HepG2 (cell line): ENCODE measurements at regions not wholly inside any gene's neighbourhood (a gene's known extent, or its start where the extent isn't known, plus 50 kb on each side); places are given as distances from the start of the nearest gene placed in this dataset.

Source experiments
- ATAC-seq: fragments of 200-7000 bp; cut with Tn5 transposase; 3 replicates; pipeline ENCODE4 v1.9.1; 2020; ENCODE audit warnings: mild to moderate bottlenecking, moderate library complexity
- BruUV-seq: library from RNA; stranded (reverse); fragments of 400-500 nt; replicated peaks from 2 replicates; lab custom pipeline; 2021; lab: Mats Ljungman, UMichigan
- CTCF ChIA-PET: fragments of 300-600 bp; formaldehyde crosslinking; extraction: SDS; loops from one replicate; lab custom pipeline; 2021; ENCODE audit warnings: low total read pairs, inconsistent platforms, low intra/inter-chr PET ratio; lab: Yijun Ruan, JAX
- POLR2A ChIA-PET: fragments of 350-600 bp; sonication (Branson Sonifier 250); formaldehyde crosslinking; loops from one replicate; lab custom pipeline; 2020; ENCODE audit warnings: antibody characterized with exemption, inconsistent platforms; lab: Yijun Ruan, JAX
- DNase-seq: peaks from one replicate; pipeline ENCODE4 v3.0.0-alpha.2; 2015; ENCODE audit warnings: low spot score
- FAIRE-seq: peaks from 3 replicates; lab custom pipeline; 2011; peaks lifted over from hg19 to GRCh38; lab: Jason Lieb, UNC
- H2AFZ ChIP-seq: one replicate; pipeline ENCODE4 v1.6.1; 2011; ENCODE audit warnings: low read length, inconsistent platforms
- H3K27ac ChIP-seq: fragments of 300-600 bp; 3 replicates; pipeline ENCODE4 v1.8.0; 2011; ENCODE audit warnings: mixed run types, mild to moderate bottlenecking, mixed read lengths, low read length, inconsistent platforms; ENCODE audit not compliant: insufficient read depth; ENCODE audit errors: extremely low read length
- H3K27me3 ChIP-seq, 2 experiments: fragments of 200-600 bp in 1 of 2; 2 replicates in 1 of 2; 3 replicates in 1 of 2; pipeline versions ENCODE4 v1.6.0 to v1.8.0; 2011; ENCODE audit warnings: low read length in 2 of 2, mild to moderate bottlenecking in 2 of 2, moderate library complexity in 2 of 2, inconsistent platforms in 1 of 2; ENCODE audit not compliant: insufficient read depth in 2 of 2, control insufficient read depth in 1 of 2
- H3K36me3 ChIP-seq, 2 experiments: fragments of 200-600 bp in 1 of 2; replicated peaks in 1 of 2; 2 replicates in 1 of 2; 3 replicates in 1 of 2; pipeline versions ENCODE4 v1.5.1 to v1.8.0; 2011; ENCODE audit warnings: low read length in 2 of 2, inconsistent platforms in 1 of 2; ENCODE audit not compliant: insufficient read depth in 2 of 2, control insufficient read depth in 1 of 2
- H3K4me1 ChIP-seq: 2 replicates; pipeline ENCODE4 v1.5.1; 2012; ENCODE audit warnings: low read length, inconsistent platforms; ENCODE audit not compliant: insufficient read depth
- H3K4me2 ChIP-seq: 2 replicates; pipeline ENCODE4 v1.6.0; 2011; ENCODE audit warnings: low read depth, low read length, inconsistent platforms
- H3K4me3 ChIP-seq, 3 experiments: fragments of 200-600 bp in 1 of 3; sonication (generic), shearing (Covaris generic) in 1 of 3; replicated peaks in 1 of 3; 2 replicates each; pipeline ENCODE4 v1.5.1; 2011 to 2016; ENCODE audit warnings: low read length in 3 of 3, inconsistent platforms in 2 of 3, low read depth in 2 of 3, mild to moderate bottlenecking in 2 of 3, control low read depth in 1 of 3, mixed read lengths in 1 of 3; ENCODE audit not compliant: insufficient read depth in 1 of 3
- H3K79me2 ChIP-seq: one replicate; pipeline ENCODE4 v1.6.1; 2011; ENCODE audit warnings: low read length, inconsistent platforms; ENCODE audit not compliant: insufficient read depth
- H3K9ac ChIP-seq: 2 replicates; pipeline ENCODE4 v1.6.0; 2011; ENCODE audit warnings: mild to moderate bottlenecking, low read depth, low read length, inconsistent platforms; ENCODE audit not compliant: insufficient read depth
- H3K9me3 ChIP-seq: 2 replicates; pipeline ENCODE4 v1.5.1; 2012; ENCODE audit warnings: mild to moderate bottlenecking, low read length
- H4K20me1 ChIP-seq: 2 replicates; pipeline ENCODE4 v1.6.0; 2011; ENCODE audit warnings: inconsistent platforms, mild to moderate bottlenecking, low read length, moderate library complexity; ENCODE audit not compliant: insufficient read depth
- IKZF5 ChIP-seq: IDR thresholded peaks from 2 replicates; pipeline ENCODE4 v1.6.1; 2018; ENCODE audit warnings: missing genetic modification reagents, mild to moderate bottlenecking, missing compliant biosample characterization
- MIER3 ChIP-seq: IDR thresholded peaks from 2 replicates; pipeline ENCODE4 v1.6.1; 2016; ENCODE audit warnings: missing compliant biosample characterization, borderline replicate concordance
- RNF2 ChIP-seq: fragments of 450-650 bp; conservative IDR thresholded peaks from 2 replicates; pipeline ENCODE4 v1.6.1; 2016; ENCODE audit warnings: low read depth
- THYN1 ChIP-seq: sonication (generic); formaldehyde crosslinking; IDR thresholded peaks from 2 replicates; pipeline ENCODE4 v1.8.1; 2023; ENCODE audit warnings: low read depth, mild to moderate bottlenecking, moderate library complexity, missing genetic modification reagents, borderline replicate concordance
- ZNF281 ChIP-seq: sonication (generic); formaldehyde crosslinking; IDR thresholded peaks from 2 replicates; pipeline ENCODE4 v1.4.0; 2020; ENCODE audit warnings: missing genetic modification reagents, borderline replicate concordance
- ZNF337 ChIP-seq: sonication (generic); formaldehyde crosslinking; IDR thresholded peaks from 2 replicates; pipeline ENCODE4 v1.5.1; 2020; ENCODE audit warnings: missing genetic modification reagents, low read depth, mild to moderate bottlenecking, borderline replicate concordance
- ZNF350 ChIP-seq: sonication (generic); formaldehyde crosslinking; IDR thresholded peaks from 2 replicates; pipeline ENCODE4 v1.4.0; 2020; ENCODE audit warnings: mild to moderate bottlenecking, low read depth, missing genetic modification reagents, borderline replicate concordance
- ZSCAN5A ChIP-seq: sonication (generic); formaldehyde crosslinking; IDR thresholded peaks from 2 replicates; pipeline ENCODE4 v1.8.0; 2022; ENCODE audit warnings: mild to moderate bottlenecking, missing genetic modification reagents, borderline replicate concordance
- WGBS: methylation state at CpG from one replicate; pipeline ENCODE4 v1.1.6; 2017; ENCODE audit warnings: low lambda C conversion rate; 5-methylcytosine and 5-hydroxymethylcytosine counted together
- in situ Hi-C: cut with HindIII; loops from 2 replicates; pipeline ENCODE4 v1.10.0; 2017; ENCODE audit warnings: low pct_unique_long_range_greater_than_20kb; ENCODE audit not compliant: extremely low pct_ligation_motif_present
- intact Hi-C: fragments of 100-400 bp; cut with micrococcal nuclease; formaldehyde crosslinking; loops from one replicate; pipeline ENCODE4 v1.10.0; 2022; ENCODE audit not compliant: unreplicated experiment

GRCh38 chr11:129705341-129705740 is 110.3 kb upstream of the TMEM45B start (continued):
- TF ChIP-seq ZNF281 (no peak), THYN1 (CRISPR knock-in tag) (no peak), MIER3 (CRISPR knock-in tag) (no peak), ZNF337 (CRISPR knock-in tag) (no peak), RNF2 (no peak), ZSCAN5A (CRISPR knock-in tag) (no peak)

- POLR2A ChIA-PET = no interaction called here
- H3K4me1 ChIP-seq = no peaks in the 10 kb centered on the region
- TF ChIP-seq ZNF350 (CRISPR knock-in tag) (no peak), IKZF5 (no peak)
- TF ChIP-seq, all 625 proteins: peak for 0
- ATAC-seq (no peak), DNase-seq (no peak), FAIRE-seq (no peak)
- Histone ChIP-seq H3K27ac (no peak overlapping the region), H3K36me3 (no peaks in the 10 kb centered on the region), H4K20me1 (no peaks in the 10 kb centered on the region), H3K4me2 (no peak overlapping the region), H3K27me3 (peaks cover 11 to 58% of the 10 kb centered on the region in 2 experiments; a peak in 4 of 5 replicates), H2AFZ (no peak overlapping the region), H3K9me3 (no peaks in the 10 kb centered on the region), H3K9ac (no peak overlapping the region), H3K79me2 (no peaks in the 10 kb centered on the region), H3K4me3 (no peak overlapping the region)
- CTCF ChIA-PET = no interaction called here
- no TSS peak for BruUV-seq
- in situ Hi-C loops (no loop called here), intact Hi-C loops (no loop called here)
- 45% methylated on average over 7 of the region's 7 CpGs for WGBS
Observed at GRCh38 chr11:129705933-129706332, 109.7 kb upstream of the TMEM45B start.
